ENCODE measurements at regions not wholly inside any gene's neighbourhood (a gene's known extent, or its start where the extent isn't known, plus 50 kb on each side); places are given as distances from the start of the nearest gene placed in this dataset.
"Not testable (repeated sequence)": the region's sequence is repeated elsewhere in the genome, so short reads cannot be mapped to it uniquely, and the experiment has no call there.

DNA sequence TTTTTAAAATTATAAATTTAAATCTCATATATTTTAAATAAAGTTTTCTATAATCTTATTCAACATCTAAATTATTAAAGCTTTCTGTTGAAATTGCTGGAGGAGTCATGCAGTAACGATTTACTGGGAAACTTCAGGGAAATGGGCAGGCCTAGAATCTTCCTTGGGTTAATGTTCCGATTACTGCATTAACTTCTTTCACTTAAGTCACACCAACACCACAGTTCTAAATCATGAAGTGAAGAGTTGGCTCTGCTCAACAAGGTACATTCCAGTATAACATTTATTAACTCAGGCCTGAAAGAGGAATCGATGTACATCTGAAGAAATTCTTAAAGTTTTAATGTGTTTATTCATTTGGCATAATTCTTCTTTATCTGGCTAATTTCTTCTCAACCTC lies 244.3 kb downstream of the CCER1 start:
- no peak for DNase-seq (ENCODE audit: low read depth in 1 of 2, low spot score in 1 of 2)

DNA sequence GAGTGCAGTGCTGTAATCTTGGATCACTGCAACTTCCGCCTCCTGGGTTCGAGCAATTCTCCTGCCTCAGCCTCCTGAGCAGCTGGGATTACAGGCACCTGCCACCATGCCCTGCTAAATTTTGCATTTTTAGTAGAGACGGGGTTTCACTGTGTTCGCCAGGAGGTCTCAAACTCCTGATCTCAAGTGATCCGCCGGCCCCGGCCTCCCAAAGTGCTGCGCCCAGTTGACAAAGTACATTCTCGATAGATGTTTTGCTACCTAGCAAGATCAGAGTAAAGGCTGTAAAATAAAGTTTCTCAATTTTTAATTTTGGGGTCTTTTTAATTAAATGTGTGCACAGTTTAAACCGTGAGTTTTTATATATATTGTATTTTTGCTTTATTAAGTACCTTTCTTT lies 248.9 kb downstream of the CCER1 start:
- no peak for DNase-seq (ENCODE audit: low read depth in 1 of 2, low spot score in 1 of 2)

DNA sequence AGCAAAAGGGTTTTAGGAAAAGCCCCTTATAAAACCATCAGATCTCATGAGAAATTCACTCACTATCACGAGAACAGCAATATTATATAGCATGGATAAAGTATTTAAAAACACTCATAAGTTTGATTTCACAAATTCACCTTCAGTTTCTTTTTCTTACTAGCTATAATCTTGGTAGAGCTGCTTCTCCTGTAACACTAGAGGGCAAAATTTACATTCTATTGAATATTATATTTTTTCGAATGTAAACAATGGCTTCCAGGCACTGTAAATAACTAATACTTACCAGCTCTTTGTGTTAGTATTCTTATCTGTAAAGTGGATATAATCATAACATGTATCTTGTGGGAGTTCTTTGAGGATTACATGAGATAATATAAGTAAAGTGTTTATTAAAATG lies 259.6 kb downstream of the CCER1 start:
- no peak for DNase-seq (ENCODE audit: low read depth in 1 of 2, low spot score in 1 of 2)

DNA sequence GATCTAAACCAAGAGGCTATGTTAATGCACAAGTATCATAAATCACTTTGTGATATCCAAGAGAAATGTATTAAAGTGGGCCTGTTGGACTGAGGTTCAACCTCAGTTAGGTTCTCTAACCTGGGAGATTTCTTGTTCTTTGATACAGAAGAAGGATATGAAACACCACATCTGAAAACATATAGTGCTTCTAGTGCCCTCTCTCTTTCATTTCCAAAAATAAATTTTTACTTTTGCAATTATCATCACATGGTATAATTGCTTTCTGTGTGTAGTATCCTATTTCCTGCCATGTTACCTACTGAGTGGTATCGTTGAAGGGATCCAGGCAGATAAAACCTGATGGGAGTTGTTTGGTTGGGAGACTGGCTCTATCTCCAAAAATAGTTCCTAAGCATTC lies 264.9 kb downstream of the CCER1 start:
- no peak for DNase-seq (ENCODE audit: low read depth in 1 of 2, low spot score in 1 of 2)

DNA sequence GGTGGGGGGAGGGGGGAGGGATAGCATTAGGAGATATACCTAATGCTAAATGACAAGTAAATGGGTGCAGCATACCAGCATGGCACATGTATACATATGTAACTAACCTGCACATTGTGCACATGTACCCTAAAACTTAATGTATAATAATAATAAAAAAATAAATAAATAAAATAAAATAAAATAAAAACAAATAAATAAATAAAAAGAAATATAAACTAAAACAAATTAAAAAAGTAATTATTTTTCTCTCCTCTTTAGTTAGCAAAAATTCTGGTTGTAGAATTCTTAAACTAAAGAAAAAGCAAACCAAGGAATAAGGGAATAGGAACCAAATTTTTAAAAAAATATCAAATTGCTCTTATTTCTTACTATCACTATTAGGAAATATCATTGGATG lies 267.3 kb downstream of the CCER1 start:
- not testable (repeated sequence) for DNase-seq (ENCODE audit: low read depth in 1 of 2, low spot score in 1 of 2)

DNA sequence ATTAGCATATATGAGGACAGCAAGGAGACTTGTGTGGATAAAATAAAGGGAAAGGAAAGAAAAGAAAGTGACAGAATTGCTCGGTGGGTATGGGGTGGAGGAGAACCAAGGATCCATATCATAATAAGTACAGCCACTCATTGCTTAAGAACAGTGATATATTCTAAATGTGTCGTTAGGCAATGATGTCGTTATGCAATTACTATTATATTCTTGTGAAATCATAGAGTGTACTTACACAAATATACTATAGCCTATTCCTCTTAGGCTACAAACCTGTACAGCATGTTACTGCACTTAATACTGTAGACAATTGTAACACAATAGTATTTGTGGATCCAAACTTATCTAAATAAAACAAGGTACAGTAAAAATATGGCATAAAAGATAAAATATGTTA lies 271.1 kb downstream of the CCER1 start:
- no peak for DNase-seq (ENCODE audit: low read depth in 1 of 2, low spot score in 1 of 2)

DNA sequence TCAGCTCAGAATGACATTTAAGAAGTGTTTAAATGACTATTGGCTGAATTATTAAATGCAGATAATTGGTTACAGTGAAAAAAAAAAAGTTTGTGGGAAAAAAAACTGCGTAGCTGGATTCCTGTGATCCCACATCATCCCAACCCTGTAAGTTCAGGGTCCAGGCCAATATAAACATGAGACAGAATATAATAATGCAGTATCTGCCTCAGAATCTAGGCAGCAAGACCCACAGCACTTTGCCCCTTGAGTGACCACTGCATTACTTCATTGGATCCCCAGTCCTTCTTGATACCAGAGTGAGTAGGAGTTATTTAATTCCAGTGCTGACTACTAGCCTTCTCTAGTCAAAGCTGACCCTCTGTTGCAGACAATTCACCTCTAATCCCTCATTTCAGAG lies 272.6 kb downstream of the CCER1 start:
- no peak for DNase-seq (ENCODE audit: low read depth in 1 of 2, low spot score in 1 of 2)

DNA sequence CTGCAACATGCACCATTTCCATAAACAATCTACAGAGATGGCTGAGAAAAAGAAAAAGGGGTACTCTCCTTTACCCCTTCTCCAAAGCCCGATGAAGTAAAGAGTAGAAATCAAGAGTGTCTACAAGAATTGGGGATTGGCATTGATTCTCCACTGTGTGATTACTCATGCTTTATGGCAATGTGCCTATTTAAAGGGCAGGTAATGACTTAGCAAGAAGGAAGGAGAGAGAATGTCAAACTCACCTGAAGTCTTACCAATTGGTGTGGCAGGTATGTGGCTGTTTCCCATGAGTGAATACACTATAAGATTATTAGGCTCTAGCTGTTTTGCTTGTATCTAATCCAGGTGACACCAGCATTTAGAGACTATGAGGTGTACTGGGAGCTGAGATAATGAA lies 275.3 kb downstream of the CCER1 start:
- DNase-seq (ENCODE audit: low read depth in 1 of 2, low spot score in 1 of 2): no peak

DNA sequence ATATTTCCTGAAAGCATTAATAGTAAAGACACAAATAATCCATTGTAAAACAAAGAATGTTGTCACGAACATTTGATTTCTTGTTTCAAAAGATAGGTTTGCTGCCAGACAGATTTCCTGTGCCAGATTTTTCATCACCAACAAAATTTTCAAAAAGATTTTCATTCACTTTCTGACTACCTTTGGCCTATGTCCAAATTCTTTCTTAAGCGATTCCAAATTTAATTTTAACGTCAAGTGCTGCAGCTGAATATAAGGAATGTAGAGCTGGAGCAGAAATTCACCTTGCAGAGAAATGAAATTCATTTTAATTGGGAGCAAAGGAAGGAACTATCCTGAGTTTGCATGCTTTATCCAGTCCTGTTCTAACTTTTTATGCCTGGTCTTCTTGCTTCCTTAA lies 277.4 kb downstream of the CCER1 start:
- no peak for DNase-seq (ENCODE audit: low read depth in 1 of 2, low spot score in 1 of 2)

DNA sequence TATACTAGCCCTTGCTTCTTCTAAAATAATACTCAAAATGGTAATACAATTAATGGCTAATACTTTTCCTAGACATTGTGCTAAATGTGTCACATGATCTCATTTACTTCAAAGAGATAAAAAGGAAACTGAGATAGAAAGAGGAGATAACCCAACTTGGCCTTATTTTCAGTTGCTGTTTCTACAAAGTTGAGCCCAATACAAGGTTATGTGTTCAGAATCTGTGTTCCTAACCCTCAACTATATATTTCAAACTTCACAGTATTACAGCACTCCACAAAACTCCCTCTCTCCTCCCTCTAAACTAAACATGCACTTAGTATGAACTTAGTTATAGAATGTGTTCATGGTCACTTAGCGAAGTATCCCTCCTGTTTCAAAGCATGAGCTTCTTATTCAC lies 277.9 kb downstream of the CCER1 start:
- DNase-seq (ENCODE audit: low read depth in 1 of 2, low spot score in 1 of 2): no peak

DNA sequence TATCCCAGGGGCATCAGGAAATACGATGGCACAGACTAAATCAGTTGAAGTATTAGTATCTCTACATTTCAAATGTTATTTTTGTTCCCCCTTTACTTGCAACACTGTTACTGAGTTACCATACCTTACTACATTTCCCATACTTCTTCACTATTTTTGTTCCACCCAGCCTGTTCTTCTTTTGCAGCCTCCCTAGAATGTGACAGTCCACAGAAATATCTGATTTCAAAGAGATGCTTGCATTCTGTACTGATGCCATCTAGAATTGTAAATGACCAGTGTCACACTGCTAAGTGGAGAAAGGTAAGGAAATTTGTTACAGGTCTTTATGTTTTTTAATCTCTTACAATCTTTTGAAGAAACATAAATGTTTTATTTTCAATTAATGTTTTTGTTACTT lies 279.9 kb downstream of the CCER1 start:
- DNase-seq (ENCODE audit: low read depth in 1 of 2, low spot score in 1 of 2): no peak

DNA sequence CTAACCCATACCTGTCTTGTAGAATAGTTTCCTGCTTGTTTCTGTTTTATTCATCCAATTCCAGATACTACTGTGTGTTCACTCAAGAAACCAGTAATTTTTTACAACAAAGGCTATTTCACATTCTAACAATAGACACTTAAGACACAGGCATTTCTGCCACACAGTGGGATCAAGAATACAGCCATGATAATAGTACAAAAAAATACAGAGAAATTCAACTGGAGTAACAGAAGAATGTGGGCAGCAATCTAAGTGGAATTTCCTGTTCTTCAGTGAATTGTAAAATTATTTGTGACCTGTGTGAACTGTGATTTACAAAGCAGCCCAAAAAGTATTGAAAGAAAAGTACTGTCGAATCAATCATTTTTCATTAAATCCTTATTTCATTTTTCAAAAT lies 282.9 kb downstream of the CCER1 start:
- DNase-seq (ENCODE audit: low read depth in 1 of 2, low spot score in 1 of 2): no peak

DNA sequence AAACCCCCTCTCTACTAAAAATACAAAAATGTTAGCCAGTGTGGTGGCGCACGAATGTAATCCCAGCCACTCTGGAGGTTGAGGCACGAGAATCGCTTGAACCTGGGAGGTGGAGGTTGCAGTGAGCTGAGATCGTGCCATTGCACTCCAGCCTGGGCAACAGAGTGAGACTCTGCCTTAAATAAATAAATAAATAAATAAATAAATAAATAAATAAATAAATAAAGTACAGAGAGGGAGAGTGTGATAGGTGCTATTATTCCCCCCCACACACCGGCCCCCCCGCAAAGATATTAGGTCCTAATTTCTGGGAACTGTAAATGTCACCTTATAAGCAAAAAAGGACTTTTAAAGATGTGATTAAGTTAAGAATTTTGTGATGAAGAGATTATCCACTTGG lies 291.0 kb downstream of the CCER1 start:
- not testable (repeated sequence) for DNase-seq (ENCODE audit: low read depth in 1 of 2, low spot score in 1 of 2)

DNA sequence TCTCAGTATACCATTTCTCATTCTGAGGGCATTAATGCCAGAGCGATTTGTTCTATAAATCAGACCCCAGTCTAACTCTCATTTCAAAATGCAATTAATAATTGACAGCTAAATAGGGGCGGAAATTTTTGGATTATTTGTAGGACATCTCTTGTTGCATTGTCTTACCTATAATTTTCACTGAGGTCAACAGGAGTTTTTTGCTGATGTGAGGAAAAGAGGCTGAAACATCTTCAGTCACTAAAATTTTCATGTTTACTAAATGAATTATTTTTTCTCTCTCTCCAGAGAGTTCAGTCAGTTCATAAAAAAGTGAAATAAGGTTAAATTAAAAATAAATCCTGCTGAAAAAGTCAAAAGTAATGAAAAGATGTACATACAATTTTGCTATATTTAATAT lies 295.9 kb downstream of the CCER1 start:
- no peak for DNase-seq (ENCODE audit: low read depth in 1 of 2, low spot score in 1 of 2)

DNA sequence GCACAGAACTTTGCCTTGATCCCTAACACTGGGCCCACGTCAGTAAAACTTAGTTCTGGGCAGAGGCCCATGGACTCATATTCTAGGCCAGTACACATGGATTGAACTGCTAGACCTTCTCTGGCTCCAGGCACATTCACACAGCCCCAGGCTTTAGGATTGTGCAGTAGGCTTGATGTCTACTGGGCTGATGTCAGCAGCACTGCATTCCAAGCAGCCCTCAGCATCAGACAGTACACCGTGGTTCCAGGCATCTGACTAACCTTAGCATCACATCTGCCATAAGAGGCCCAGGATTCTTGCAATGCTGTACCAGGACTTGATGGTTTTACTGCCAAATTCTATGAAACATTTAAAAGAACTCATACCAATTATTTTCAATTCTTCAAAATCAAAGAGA lies 301.9 kb downstream of the CCER1 start:
- no peak for DNase-seq (ENCODE audit: low read depth in 1 of 2, low spot score in 1 of 2)

DNA sequence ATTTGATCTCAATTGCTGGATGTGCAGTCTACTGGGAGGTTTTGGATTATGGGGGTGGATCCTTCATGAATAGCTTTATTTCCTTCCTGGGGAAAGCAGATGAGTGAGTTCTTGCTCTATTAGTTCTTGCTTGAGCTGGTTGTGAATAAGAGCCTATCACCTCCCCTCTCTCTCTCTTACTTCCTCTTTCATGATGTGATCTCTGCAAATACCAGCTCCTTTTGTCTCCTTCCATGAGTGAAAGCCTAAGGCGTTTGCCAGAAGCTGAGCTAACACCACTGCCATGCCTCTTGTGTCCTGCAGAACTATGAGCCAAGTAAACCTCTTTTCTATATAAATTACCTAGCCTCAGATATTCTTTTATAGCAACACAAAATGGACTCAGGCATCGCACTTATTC lies 302.7 kb downstream of the CCER1 start:
- DNase-seq (ENCODE audit: low read depth in 1 of 2, low spot score in 1 of 2): no peak

DNA sequence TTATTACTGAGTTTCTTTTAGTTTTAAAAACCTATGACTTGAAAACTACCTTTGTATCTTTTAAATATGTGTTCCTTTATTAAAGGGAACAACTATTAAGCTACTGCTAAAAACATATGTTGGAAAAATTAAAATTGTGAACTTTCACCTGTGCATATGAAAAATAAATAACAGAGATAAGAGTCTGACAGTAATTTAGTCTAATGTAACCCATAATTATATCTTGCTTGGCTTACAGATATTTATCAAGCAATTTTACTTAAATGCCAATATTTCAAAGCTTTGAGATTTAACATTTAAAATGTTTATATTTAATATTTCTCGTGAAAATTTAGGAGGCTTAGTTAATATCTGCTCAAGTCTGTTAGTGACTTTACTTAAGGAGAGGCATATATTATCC lies 309.8 kb downstream of the CCER1 start:
- no peak for DNase-seq (ENCODE audit: low read depth in 1 of 2, low spot score in 1 of 2)

DNA sequence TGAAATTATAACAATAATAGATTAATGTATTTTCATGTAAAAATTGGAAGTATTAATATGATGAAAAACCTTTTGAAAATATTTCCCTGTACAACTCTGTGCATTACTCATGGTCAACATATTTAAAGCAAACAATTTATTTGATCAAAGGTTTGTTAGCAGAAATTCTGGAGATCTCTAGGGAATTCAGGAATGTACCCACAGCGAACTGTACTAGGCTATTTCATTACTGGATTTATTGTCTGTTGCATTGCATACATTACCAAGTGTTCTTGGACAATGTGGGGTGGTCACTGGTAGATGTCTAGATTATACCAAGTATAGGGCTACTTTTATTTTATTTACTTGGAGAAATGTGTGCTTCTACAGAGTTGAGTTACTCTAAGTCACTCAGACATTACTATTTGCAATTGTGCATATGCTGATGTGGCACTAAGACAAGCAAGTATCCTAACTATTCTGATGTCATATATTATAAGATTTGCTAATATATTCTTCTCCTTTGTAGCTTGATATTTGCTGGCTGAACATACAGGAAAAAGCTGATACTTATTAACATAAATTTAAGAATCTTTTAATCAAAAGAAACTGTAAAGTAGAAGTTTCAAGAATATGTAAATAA lies 323.3 kb downstream of the CCER1 start:
- no peak for DNase-seq (ENCODE audit: low read depth in 1 of 2, low spot score in 1 of 2)

DNA sequence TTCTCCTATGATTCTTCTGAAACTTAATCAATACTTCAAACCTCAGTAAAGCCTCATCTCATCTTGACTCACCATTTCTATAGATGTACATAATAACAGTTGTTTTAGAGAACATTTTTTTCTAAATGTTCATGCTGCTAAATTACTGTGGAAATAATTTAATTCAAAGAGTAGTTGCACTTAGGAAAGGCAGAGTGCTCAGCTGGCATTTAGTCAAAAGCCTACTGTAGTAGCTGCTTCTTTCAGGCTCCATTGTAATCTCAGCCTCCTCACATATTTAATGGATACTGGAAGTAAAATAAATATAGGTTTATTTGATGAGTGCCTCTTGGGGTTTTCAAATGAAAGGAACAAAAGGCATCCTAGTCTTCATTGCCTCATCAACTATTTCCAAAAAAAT lies 325.0 kb downstream of the CCER1 start:
- DNase-seq (ENCODE audit: low read depth in 1 of 2, low spot score in 1 of 2): no peak

DNA sequence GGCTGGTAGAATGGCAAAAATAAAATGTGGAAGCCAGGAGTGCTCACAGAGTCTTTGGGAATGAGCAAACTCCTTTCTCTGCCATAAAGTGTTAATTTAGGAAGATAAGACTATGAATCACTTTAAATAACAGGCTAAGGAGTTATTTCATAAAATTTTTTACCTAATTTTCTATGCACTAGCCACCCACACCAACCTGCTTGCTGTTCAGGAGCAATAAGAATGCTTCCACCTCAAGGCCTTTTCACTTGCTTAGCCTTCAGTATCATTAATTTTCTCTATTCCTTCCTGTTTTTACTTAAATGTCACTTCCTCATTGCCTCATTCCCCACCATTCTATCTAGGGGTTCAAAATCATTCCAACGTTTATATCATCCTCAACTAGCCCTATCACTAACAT lies 326.8 kb downstream of the CCER1 start:
- no peak for DNase-seq (ENCODE audit: low read depth in 1 of 2, low spot score in 1 of 2)

DNA sequence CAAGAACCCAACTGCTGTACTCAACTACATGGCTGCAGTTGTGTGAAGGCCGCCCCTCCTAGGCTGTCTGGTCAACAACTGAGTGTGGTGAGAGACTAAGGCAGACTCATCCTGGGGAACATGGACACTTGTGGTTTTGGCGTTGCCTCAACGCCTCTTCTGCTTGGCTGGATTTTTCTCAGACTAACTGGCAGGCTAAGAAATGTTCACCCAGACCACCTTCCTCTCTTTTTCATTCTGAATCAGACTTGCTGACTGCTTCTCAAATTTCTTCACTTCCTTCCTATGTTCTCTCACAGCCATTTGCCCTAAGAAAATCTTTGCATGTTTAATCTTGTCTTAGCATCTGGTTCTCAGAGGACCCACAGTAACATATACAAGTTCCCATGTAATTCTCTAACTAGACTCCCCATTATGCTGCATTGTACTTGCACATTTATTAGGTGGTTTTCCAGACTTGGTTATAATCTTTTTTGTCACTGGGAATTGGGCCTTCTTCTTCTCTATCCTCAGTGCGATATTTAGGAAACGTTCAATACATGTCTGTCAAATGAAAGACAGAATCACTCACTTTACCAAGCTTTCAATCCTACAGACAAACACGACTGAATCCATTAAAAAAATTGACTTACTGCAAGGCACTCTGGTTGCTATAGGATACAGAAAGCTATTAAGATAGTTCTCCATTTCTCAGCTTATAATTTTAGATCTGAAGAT lies 327.6 kb downstream of the CCER1 start:
- no peak for DNase-seq (ENCODE audit: low read depth in 1 of 2, low spot score in 1 of 2)

DNA sequence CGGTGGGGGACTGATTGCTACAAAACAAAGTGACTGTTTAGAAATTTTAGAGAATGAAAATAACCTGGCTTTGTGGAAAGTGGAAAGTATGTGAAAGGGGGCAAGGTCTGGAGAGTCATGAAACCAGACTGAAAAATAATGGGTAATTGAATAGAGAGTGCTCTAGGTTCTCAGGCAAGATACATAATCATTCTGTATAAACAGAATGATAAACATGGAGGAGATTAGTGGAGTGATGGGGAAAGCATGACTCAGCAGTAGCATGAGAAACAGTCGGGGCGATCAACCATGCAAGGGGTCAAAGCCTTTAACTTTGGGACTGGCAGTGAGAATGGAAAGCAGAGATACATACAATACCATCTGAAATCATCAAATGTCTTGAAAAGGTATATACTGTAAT lies 332.5 kb downstream of the CCER1 start:
- DNase-seq (ENCODE audit: low read depth in 1 of 2, low spot score in 1 of 2): no peak

DNA sequence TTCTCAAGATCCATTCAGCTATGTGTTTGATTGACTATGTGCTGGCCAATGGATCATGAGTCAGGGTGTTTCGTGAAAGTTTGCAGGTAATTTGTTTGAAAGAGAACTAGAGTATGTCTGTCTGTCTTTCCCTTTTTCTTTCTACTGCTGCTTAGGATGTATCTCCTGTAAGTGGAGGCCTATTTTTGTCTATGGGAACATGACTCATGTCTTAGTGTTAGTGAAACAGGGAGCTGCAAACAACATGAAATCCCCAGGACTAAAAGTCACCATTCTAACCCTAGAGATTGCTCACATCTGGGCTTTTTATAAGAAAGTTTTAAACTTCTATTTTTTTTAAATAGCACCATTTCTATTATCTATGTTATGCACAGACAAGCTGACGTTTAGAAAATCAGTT lies 333.0 kb downstream of the CCER1 start:
- DNase-seq (ENCODE audit: low read depth in 1 of 2, low spot score in 1 of 2): no peak
